Sigmoid colon (tissue), 4 donors: ENCODE measurements at regions not wholly inside any gene's neighbourhood (a gene's known extent, or its start where the extent isn't known, plus 50 kb on each side); places are given as distances from the start of the nearest gene placed in this dataset.

ENCODE experiments used
- EP300 ChIP-seq, 4 donors: sonication (generic); formaldehyde crosslinking; IDR thresholded peaks; one replicate each; pipeline ENCODE4 v1.6.1; 2017; ENCODE audit warnings: antibody characterized with exemption in 4 of 4
- POLR2A ChIP-seq, 2 donors: fragments of 450-650 bp; IDR thresholded peaks; one replicate each; pipeline ENCODE4 v1.6.1; 2016; ENCODE audit warnings: antibody characterized with exemption in 2 of 2, mild to moderate bottlenecking in 2 of 2, moderate library complexity in 2 of 2
- TF ChIP-seq, protein P1 (sequence below), 4 experiments: fragments of 450-650 bp in 3 of 4; fragments of 200-600 bp in 1 of 4; IDR thresholded peaks; one replicate each; pipeline ENCODE4 v1.5.1; 2016 to 2019; ENCODE audit warnings: antibody characterized with exemption in 4 of 4, mild to moderate bottlenecking in 3 of 4, moderate library complexity in 2 of 4

DNA sequence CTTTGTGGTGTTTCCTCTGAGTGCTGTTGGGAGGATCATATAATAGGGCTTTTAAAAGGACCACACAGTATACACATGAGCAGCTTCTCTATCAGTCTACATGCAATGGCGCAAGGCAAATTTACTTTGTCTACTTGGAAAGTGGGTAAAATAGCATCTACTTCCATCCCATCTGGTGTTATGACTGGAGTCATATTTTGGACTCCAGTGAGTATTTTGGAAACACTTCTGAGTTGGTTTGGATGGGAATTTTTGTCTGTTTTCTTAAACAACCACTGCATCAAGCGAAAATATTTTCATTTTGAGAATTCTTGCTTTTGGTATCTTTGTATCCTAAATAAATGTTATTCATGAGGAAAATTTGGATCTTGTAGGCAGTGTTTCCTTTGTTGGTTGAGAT is 220.8 kb downstream of the NMUR2 start:
- TF ChIP-seq, protein P1, sequence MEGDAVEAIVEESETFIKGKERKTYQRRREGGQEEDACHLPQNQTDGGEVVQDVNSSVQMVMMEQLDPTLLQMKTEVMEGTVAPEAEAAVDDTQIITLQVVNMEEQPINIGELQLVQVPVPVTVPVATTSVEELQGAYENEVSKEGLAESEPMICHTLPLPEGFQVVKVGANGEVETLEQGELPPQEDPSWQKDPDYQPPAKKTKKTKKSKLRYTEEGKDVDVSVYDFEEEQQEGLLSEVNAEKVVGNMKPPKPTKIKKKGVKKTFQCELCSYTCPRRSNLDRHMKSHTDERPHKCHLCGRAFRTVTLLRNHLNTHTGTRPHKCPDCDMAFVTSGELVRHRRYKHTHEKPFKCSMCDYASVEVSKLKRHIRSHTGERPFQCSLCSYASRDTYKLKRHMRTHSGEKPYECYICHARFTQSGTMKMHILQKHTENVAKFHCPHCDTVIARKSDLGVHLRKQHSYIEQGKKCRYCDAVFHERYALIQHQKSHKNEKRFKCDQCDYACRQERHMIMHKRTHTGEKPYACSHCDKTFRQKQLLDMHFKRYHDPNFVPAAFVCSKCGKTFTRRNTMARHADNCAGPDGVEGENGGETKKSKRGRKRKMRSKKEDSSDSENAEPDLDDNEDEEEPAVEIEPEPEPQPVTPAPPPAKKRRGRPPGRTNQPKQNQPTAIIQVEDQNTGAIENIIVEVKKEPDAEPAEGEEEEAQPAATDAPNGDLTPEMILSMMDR (IDR thresholded peaks at IDR 0.05): no peak
- no peak for TF ChIP-seq POLR2A (IDR thresholded peaks at IDR 0.05)
- TF ChIP-seq EP300 (IDR thresholded peaks at IDR 0.05): no peak
